C4-2B (cell line): ENCODE measurements at regions not wholly inside any gene's neighbourhood (a gene's known extent, or its start where the extent isn't known, plus 50 kb on each side); places are given as distances from the start of the nearest gene placed in this dataset.

Experiments used
- H3K27ac ChIP-seq: fragments of 450-650 bp; 2 replicates; pipeline ENCODE4 v1.5.1; 2017
- CTCF ChIP-seq: fragments of 450-650 bp; conservative IDR thresholded peaks from 2 replicates; pipeline ENCODE4 v1.5.1; 2017; ENCODE audit warnings: mild to moderate bottlenecking
- ZFX ChIP-seq: fragments of 450-650 bp; IDR thresholded peaks from 2 replicates; pipeline ENCODE4 v1.6.1; 2017

- peak overlapping the region; percentile 34; the same call in 1 of the 2 replicates for H3K27ac ChIP-seq
- TF ChIP-seq CTCF = no peak
- no peak for TF ChIP-seq ZFX
Measured at GRCh38 chrX:45758738-45759397, 558.2 kb upstream of the DIPK2B start.

- TF ChIP-seq ZFX (no peak), CTCF (no peak)
- peak overlapping the region; percentile 34; the same call in 1 of the 2 replicates for H3K27ac ChIP-seq
Measured at GRCh38 chrX:45758319-45758718, 557.6 kb upstream of the DIPK2B start.

GRCh38 chrX:45757272-45757671, 556.6 kb upstream of the DIPK2B start:
- H3K27ac ChIP-seq = no peak overlapping the region; the same call in 1 of the 2 replicates
- no peak for TF ChIP-seq ZFX
- no peak for TF ChIP-seq CTCF

GRCh38 chrX:45756557-45756956, 555.9 kb upstream of the DIPK2B start:
- no peak overlapping the region for H3K27ac ChIP-seq
- TF ChIP-seq ZFX = no peak
- no peak for TF ChIP-seq CTCF

GRCh38 chrX:45755703-45756102, 555.0 kb upstream of the DIPK2B start:
- TF ChIP-seq ZFX = no peak
- no peak for TF ChIP-seq CTCF
- peak overlapping the region; percentile 68; the same call in 1 of the 2 replicates for H3K27ac ChIP-seq

DNA sequence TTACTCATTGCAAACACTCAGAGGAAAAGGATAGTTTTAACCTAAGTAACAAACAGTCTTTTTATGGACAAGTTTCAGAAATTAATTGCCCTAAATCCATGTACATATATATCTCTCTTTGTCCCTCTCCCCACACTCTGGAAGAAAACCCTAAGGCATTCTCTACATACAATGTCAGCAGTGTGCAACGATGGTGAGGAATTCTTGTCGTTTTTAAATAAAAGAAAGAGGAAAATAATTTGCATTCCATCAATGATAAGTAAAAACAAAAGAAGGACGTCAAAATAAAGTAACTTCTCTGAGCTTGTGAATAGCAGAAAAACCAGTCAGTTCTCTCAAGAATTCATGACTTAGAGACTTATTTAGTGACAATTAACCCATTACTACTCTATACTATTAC, 550.5 kb upstream of the DIPK2B start:
- H3K27ac ChIP-seq = no peak overlapping the region
- TF ChIP-seq ZFX (no peak), CTCF (no peak)

GRCh38 chrX:45750639-45751038, 550.0 kb upstream of the DIPK2B start:
- TF ChIP-seq CTCF (no peak), ZFX (no peak)
- no peak overlapping the region for H3K27ac ChIP-seq
